ENCODE measurements at regions not wholly inside any gene's neighbourhood (a gene's known extent, or its start where the extent isn't known, plus 50 kb on each side); places are given as distances from the start of the nearest gene placed in this dataset.
A peak's percentile ranks its signal among the peaks of the same experiment; 100 is the strongest.
"Not testable (repeated sequence)": the region's sequence is repeated elsewhere in the genome, so short reads cannot be mapped to it uniquely, and the experiment has no call there.

- DNase-seq = no peak
Observed at GRCh38 chr12:67045650-67046049, 223.5 kb upstream of the CAND1 start.

GRCh38 chr12:67046062-67046461 lies 223.1 kb upstream of the CAND1 start:
- no peak for DNase-seq

GRCh38 chr12:67047634-67048033 lies 221.5 kb upstream of the CAND1 start:
- DNase-seq = no peak

GRCh38 chr12:67048371-67048770 lies 220.8 kb upstream of the CAND1 start:
- DNase-seq = no peak

- DNase-seq = not testable (repeated sequence)
Observed at GRCh38 chr12:67049199-67049598, 220.0 kb upstream of the CAND1 start.

GRCh38 chr12:67052981-67053380 lies 216.2 kb upstream of the CAND1 start:
- no peak for DNase-seq

- no peak for DNase-seq
Observed at GRCh38 chr12:67056329-67056728, 212.8 kb upstream of the CAND1 start.

- DNase-seq = no peak
Observed at GRCh38 chr12:67057072-67057471, 212.1 kb upstream of the CAND1 start.

- no peak for DNase-seq
Observed at GRCh38 chr12:67062193-67062592, 207.0 kb upstream of the CAND1 start.

GRCh38 chr12:67067453-67068203 lies 201.5 kb upstream of the CAND1 start:
- no peak for DNase-seq

- peak; percentile 29 for DNase-seq
Observed at GRCh38 chr12:67068204-67068731, 200.9 kb upstream of the CAND1 start.

GRCh38 chr12:67068761-67069450 lies 200.3 kb upstream of the CAND1 start:
- DNase-seq = peak; percentile 57

- DNase-seq = peak; percentile 52
Observed at GRCh38 chr12:67069451-67070306, 199.5 kb upstream of the CAND1 start.

- no peak for DNase-seq
Observed at GRCh38 chr12:67070307-67070600, 198.9 kb upstream of the CAND1 start.

GRCh38 chr12:67070604-67071003 lies 198.6 kb upstream of the CAND1 start:
- DNase-seq = no peak

GRCh38 chr12:67072281-67072680 lies 196.9 kb upstream of the CAND1 start:
- DNase-seq = not testable (repeated sequence)

- DNase-seq = no peak
Observed at GRCh38 chr12:67073336-67073735, 195.8 kb upstream of the CAND1 start.

GRCh38 chr12:67074072-67074471 lies 195.1 kb upstream of the CAND1 start:
- DNase-seq = no peak

GRCh38 chr12:67077617-67078016 lies 191.5 kb upstream of the CAND1 start:
- DNase-seq = no peak

- no peak for DNase-seq
Observed at GRCh38 chr12:67078957-67079356, 190.2 kb upstream of the CAND1 start.

GRCh38 chr12:67080637-67081036 lies 188.5 kb upstream of the CAND1 start:
- no peak for DNase-seq

- no peak for DNase-seq
Observed at GRCh38 chr12:67082221-67082620, 186.9 kb upstream of the CAND1 start.

- DNase-seq = no peak
Observed at GRCh38 chr12:67085699-67086098, 183.5 kb upstream of the CAND1 start.

GRCh38 chr12:67086116-67086515 lies 183.0 kb upstream of the CAND1 start:
- DNase-seq = no peak

Data from stimulated activated CD8-positive, alpha-beta memory T cell treated with anti-CD3 and anti-CD28 coated beads, Interleukin-4, amount 100 ng/mL, for 48 hours (primary cell).